Pancreas (tissue), 10 donors: ENCODE measurements at regions not wholly inside any gene's neighbourhood (a gene's known extent, or its start where the extent isn't known, plus 50 kb on each side); places are given as distances from the start of the nearest gene placed in this dataset.

Source experiments
- ATAC-seq, 4 donors: fragments of 200-7000 bp; cut with Tn5 transposase; one replicate each; pipeline versions ENCODE4 v1.8.0 to v1.9.1; 2020; ENCODE audit warnings: mild to moderate bottlenecking in 4 of 4, moderate library complexity in 4 of 4
- DNase-seq, 6 donors: peaks; one replicate each; pipeline ENCODE4 v3.0.0-alpha.2; 2020
- FAIRE-seq: peaks from 2 replicates; lab custom pipeline; 2012; peaks lifted over from hg19 to GRCh38; lab: Jason Lieb, UNC
- H3K27ac ChIP-seq, 4 donors: fragments of 200-600 bp; sonication (generic); 1 replicate in 3 of 4; 2 replicates in 1 of 4; pipeline versions ENCODE4 v1.5.0 to v1.8.0; 2020
- H3K27me3 ChIP-seq, 4 donors: fragments of 200-600 bp; one replicate each; pipeline ENCODE4 v1.8.0; 2021
- H3K36me3 ChIP-seq, 3 donors: fragments of 200-600 bp; sonication (generic) in 1 of 3; one replicate each; pipeline versions ENCODE4 v1.5.0 to v1.8.0; 2020 to 2021
- H3K4me1 ChIP-seq, 3 donors: fragments of 200-600 bp; one replicate each; pipeline ENCODE4 v1.8.0; 2021
- H3K4me3 ChIP-seq, 4 donors: fragments of 200-600 bp; sonication (generic) in 2 of 4; one replicate each; pipeline versions ENCODE4 v1.5.0 to v1.8.0; 2020 to 2021
- H3K9me3 ChIP-seq, 4 donors: fragments of 200-600 bp; one replicate each; pipeline ENCODE4 v1.8.0; 2021
- WGBS, 2 donors: extraction: QIAGEN DNeasy Blood & Tissue Kit; methylation state at CpG; one replicate each; pipeline ENCODE4 v1.1.7; 2013; 5-methylcytosine and 5-hydroxymethylcytosine counted together
- intact Hi-C, 3 donors: fragments of 100-400 bp; cut with DNase I; formaldehyde crosslinking; loops; one replicate each; pipeline versions ENCODE4 v1.11.1 to v1.14.2; 2022
- TF ChIP-seq, protein P1 (sequence below), 4 donors: fragments of 200-600 bp; sonication (generic) in 3 of 4; IDR thresholded peaks; one replicate each; pipeline versions ENCODE4 v1.5.0 to v1.8.0; 2021; ENCODE audit warnings: antibody characterized with exemption in 4 of 4
- donor health status: healthy with polysubstance abuse.
- donor health status: DM: no; HTN: no; CAD: no; lungs with moderate emphysema.
- donor health status: DM: no; HTN: no; CAD: no.
- donor health status: control.
- donor health status: control.
- donor health status: Bipolar disorder and iron deficiency.
- donor health status: DM: yes; HTN: yes; CAD: no.
- donor health status: DM: no; HTN: no; CAD: no.
- donor health status: DM: no; HTN: no; CAD: no.
- donor health status: DM: yes; HTN: yes; CAD: no.

DNA sequence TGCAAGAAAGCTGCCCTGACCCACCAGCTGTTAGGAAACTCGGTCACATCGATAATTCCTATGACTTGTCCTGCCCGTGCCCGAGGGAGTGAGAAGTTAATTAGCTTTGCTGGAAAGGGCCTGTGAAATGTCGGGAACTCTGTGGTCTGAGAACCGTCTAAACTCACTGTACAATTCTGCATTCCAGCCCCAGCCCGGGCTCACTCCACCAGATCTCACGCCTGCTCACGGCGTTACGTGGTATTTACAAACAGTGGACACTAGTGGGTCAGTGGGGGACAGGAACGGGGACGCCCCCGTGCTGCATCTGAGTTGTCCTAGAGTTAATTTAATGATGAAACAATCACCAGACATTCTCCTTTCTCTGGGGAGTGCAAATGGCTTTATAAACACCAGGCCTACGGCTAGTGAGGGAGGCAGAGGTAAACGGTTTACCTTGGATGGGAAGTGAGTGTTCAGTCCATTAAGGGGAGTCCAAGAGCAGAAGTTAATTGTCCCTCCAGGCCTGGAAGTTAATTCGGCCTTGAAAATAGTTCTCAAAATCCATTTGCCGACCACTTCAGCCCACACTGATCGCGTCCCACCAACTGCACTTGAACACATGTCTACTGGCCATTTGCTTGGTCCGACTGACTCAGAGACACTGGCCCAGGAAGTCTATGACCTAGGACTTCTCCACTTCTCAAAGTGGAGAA, 93.5 kb upstream of the MED13L start:
- Histone ChIP-seq H3K4me1 (peaks cover 10 to 20% (median 10%) of the 10 kb centered on the region in 3 donors), H3K27ac (no peak overlapping the region), H3K27me3 (no peaks in the 10 kb centered on the region), H3K9me3 (no peaks in the 10 kb centered on the region), H3K36me3 (no peaks in the 10 kb centered on the region), H3K4me3 (no peak overlapping the region)
- DNase-seq (no peak), FAIRE-seq (no peak), ATAC-seq (no peak)
- WGBS, 2 donors = 87 to 90% methylated on average over 21 of the region's 21 CpGs
- intact Hi-C loops = no loop called here
- TF ChIP-seq, protein P1, sequence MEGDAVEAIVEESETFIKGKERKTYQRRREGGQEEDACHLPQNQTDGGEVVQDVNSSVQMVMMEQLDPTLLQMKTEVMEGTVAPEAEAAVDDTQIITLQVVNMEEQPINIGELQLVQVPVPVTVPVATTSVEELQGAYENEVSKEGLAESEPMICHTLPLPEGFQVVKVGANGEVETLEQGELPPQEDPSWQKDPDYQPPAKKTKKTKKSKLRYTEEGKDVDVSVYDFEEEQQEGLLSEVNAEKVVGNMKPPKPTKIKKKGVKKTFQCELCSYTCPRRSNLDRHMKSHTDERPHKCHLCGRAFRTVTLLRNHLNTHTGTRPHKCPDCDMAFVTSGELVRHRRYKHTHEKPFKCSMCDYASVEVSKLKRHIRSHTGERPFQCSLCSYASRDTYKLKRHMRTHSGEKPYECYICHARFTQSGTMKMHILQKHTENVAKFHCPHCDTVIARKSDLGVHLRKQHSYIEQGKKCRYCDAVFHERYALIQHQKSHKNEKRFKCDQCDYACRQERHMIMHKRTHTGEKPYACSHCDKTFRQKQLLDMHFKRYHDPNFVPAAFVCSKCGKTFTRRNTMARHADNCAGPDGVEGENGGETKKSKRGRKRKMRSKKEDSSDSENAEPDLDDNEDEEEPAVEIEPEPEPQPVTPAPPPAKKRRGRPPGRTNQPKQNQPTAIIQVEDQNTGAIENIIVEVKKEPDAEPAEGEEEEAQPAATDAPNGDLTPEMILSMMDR (IDR thresholded peaks at IDR 0.05) = no peak

DNA sequence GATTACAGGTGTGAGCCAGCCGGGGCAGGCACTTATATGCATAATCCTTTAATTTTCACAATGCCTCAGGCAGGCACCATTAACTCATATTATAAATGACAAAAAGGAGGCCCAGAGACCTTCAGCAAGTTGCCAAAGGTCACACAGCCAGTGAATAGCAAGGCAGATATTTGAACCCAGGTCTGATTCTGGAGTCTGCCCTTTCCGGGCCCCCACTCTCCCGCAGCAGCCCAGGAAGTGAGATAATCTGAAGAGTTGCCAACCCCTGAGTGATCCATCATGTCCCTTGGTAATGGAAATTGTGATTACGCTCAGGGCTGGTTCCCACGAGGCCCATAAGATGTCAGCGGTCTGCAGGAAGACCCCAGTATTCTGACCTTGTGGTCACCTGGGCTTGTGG, 95.3 kb upstream of the MED13L start:
- TF ChIP-seq, protein P1 (IDR thresholded peaks at IDR 0.05) = no peak
- no peaks in the 10 kb centered on the region for H3K27me3 ChIP-seq
- ATAC-seq = no peak
- no peak for FAIRE-seq
- peaks cover 4 to 16% (median 7%) of the 10 kb centered on the region in 3 donors for H3K4me1 ChIP-seq
- H3K36me3 ChIP-seq = no peaks in the 10 kb centered on the region
- intact Hi-C loops = no loop called here
- H3K9me3 ChIP-seq = no peaks in the 10 kb centered on the region
- no peak overlapping the region for H3K4me3 ChIP-seq
- no peak overlapping the region for H3K27ac ChIP-seq
- WGBS, 2 donors = 76 to 82% methylated on average over 6 of the region's 6 CpGs
- no peak for DNase-seq

DNA sequence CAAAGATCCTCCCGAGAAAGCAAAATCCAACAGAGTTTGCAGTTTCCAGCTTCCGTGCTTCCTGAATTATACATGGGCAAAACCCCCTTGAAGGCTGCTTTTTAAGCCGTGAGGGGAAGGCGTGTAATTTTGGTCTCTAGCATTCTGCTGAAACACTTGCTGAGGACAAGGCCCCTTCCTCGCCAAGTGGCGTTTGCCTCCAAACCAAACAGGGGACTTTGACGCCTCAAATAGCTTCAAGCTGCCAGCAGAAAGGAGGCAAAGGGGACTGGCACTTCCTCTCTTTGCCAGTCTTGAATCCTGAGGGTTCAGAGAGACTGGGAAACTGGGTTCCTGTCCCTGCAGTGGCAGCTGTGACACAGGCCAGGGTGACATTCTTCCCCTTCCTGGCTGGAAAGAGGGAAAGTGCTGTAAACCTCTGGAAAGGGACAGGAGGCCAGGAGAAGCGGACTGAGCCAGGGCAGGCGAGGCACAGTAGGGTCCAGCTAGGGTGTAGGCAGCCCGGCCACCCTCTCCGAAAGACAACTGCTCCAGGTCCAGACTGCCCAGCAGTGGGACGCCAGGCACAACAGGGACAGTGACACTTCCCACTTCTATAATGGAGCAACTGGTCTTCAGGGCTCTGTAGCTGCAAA, 96.2 kb upstream of the MED13L start:
- no peak overlapping the region for H3K4me3 ChIP-seq
- no peak for FAIRE-seq
- intact Hi-C loops = no loop called here
- ATAC-seq = peak in 1 of 4 donors; percentile 5
- H3K27ac ChIP-seq = peak overlapping the region in 1 of 4 donors; percentile 5
- DNase-seq = peak in 1 of 6 donors; percentile 4
- TF ChIP-seq, protein P1 (IDR thresholded peaks at IDR 0.05) = no peak
- H3K27me3 ChIP-seq = no peaks in the 10 kb centered on the region
- H3K9me3 ChIP-seq = no peaks in the 10 kb centered on the region
- H3K4me1 ChIP-seq = peaks cover 0 to 8% (median 7%) of the 10 kb centered on the region in 3 donors
- 79 to 80% methylated on average over 12 of the region's 12 CpGs for WGBS, 2 donors
- no peaks in the 10 kb centered on the region for H3K36me3 ChIP-seq

DNA sequence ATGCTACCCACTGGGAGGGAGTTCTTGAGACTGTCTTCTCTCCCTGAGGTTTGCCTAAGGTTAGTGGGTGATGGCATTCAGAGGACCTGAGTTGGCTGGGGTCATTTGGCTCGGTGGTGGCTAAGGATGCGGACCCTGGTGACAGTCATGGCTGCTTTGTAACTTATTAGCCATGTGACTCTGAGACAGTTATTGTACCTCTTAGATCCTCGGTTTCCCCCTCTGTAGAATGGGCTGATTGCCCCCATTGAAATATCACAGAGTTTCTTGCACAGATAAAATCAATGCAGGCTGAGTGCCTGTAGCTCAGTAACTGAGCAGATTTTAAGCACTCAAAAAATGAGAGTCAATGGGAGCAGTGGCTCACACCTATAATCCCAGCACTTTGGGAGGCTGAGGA, 96.7 kb upstream of the MED13L start:
- FAIRE-seq = no peak

More for the DNA sequence above, 96.7 kb upstream of the MED13L start:
- TF ChIP-seq, protein P1 (IDR thresholded peaks at IDR 0.05) = no peak
- no peak for DNase-seq
- Histone ChIP-seq H3K27ac (no peak overlapping the region), H3K4me1 (peaks cover 0 to 8% (median 7%) of the 10 kb centered on the region in 3 donors), H3K27me3 (no peaks in the 10 kb centered on the region), H3K9me3 (no peaks in the 10 kb centered on the region), H3K4me3 (no peak overlapping the region), H3K36me3 (no peaks in the 10 kb centered on the region)
- intact Hi-C loops = no loop called here
- ATAC-seq = no peak
- 87 to 95% methylated on average over 3 of the region's 3 CpGs for WGBS, 2 donors
